ENCODE measurements at regions not wholly inside any gene's neighbourhood (a gene's known extent, or its start where the extent isn't known, plus 50 kb on each side); places are given as distances from the start of the nearest gene placed in this dataset.
"Not testable (repeated sequence)": the region's sequence is repeated elsewhere in the genome, so short reads cannot be mapped to it uniquely, and the experiment has no call there.

GRCh38 chr5:92364986-92365550 lies 982.0 kb upstream of the ARRDC3 start:
- DNase-seq, result no peak

GRCh38 chr5:92353107-92354030 lies 970.3 kb upstream of the ARRDC3 start:
- DNase-seq, result no peak

- DNase-seq, result no peak
Measured at GRCh38 chr5:92337772-92338234, 954.7 kb upstream of the ARRDC3 start.

GRCh38 chr5:92332039-92332438 lies 948.9 kb upstream of the ARRDC3 start:
- DNase-seq, result no peak

- no peak for DNase-seq
Measured at GRCh38 chr5:92330365-92330764, 947.2 kb upstream of the ARRDC3 start.

- DNase-seq, result no peak
Measured at GRCh38 chr5:92329759-92330158, 946.6 kb upstream of the ARRDC3 start.

GRCh38 chr5:92328584-92329259 lies 945.6 kb upstream of the ARRDC3 start:
- no peak for DNase-seq

- no peak for DNase-seq
Measured at GRCh38 chr5:92320446-92320845, 937.3 kb upstream of the ARRDC3 start.

GRCh38 chr5:92313385-92313784 lies 930.3 kb upstream of the ARRDC3 start:
- DNase-seq, result no peak

GRCh38 chr5:92309336-92309991 lies 926.3 kb upstream of the ARRDC3 start:
- DNase-seq, result no peak

GRCh38 chr5:92308679-92309078 lies 925.6 kb upstream of the ARRDC3 start:
- no peak for DNase-seq

- DNase-seq, result not testable (repeated sequence)
Measured at GRCh38 chr5:92302356-92302755, 919.2 kb upstream of the ARRDC3 start.

GRCh38 chr5:92283521-92283920 lies 900.4 kb upstream of the ARRDC3 start:
- no peak for DNase-seq

GRCh38 chr5:92271750-92272149 lies 888.6 kb upstream of the ARRDC3 start:
- DNase-seq, result not testable (repeated sequence)

- DNase-seq, result no peak
Measured at GRCh38 chr5:92268343-92268742, 885.2 kb upstream of the ARRDC3 start.

- no peak for DNase-seq
Measured at GRCh38 chr5:92267830-92268229, 884.7 kb upstream of the ARRDC3 start.

GRCh38 chr5:92265804-92266203 lies 882.7 kb upstream of the ARRDC3 start:
- DNase-seq, result no peak

- DNase-seq, result not testable (repeated sequence)
Measured at GRCh38 chr5:92255605-92256004, 872.5 kb upstream of the ARRDC3 start.

- no peak for DNase-seq
Measured at GRCh38 chr5:92248518-92248917, 865.4 kb upstream of the ARRDC3 start.

- no peak for DNase-seq
Measured at GRCh38 chr5:92242170-92242569, 859.1 kb upstream of the ARRDC3 start.

- DNase-seq, result no peak
Measured at GRCh38 chr5:92237896-92238295, 854.8 kb upstream of the ARRDC3 start.

- no peak for DNase-seq
Measured at GRCh38 chr5:92222449-92222848, 839.3 kb upstream of the ARRDC3 start.

GRCh38 chr5:92216852-92217251 lies 833.7 kb upstream of the ARRDC3 start:
- DNase-seq, result not testable (repeated sequence)
